ENCODE measurements at regions not wholly inside any gene's neighbourhood (a gene's known extent, or its start where the extent isn't known, plus 50 kb on each side); places are given as distances from the start of the nearest gene placed in this dataset.

GRCh38 chrX:10893366-10893765, 217.8 kb upstream of the HCCS start:
- TF ChIP-seq EZH2 (IDR thresholded peaks at IDR 0.05; ENCODE audit: borderline replicate concordance, low read depth, low read length, severe bottlenecking) (no peak), CTCF (IDR thresholded peaks at IDR 0.05; ENCODE audit: borderline replicate concordance, extremely low read depth, low read length, poor library complexity, severe bottlenecking) (no peak)
- DNase-seq: no peak

GRCh38 chrX:10893976-10894375, 217.2 kb upstream of the HCCS start:
- H3K79me2 ChIP-seq (ENCODE audit: insufficient read depth, low read length): no peaks in the 10 kb centered on the region

More at GRCh38 chrX:10893366-10893765, 217.8 kb upstream of the HCCS start:
- H3K9ac ChIP-seq (ENCODE audit: low read depth, low read length): no peak overlapping the region
- no peaks in the 10 kb centered on the region for H3K4me1 ChIP-seq (ENCODE audit: insufficient read depth, low read length)
- ATAC-seq (ENCODE audit: insufficient read depth, low read depth): no peak
- H3K4me2 ChIP-seq (ENCODE audit: insufficient read depth, low read length): no peak overlapping the region
- H3K27me3 ChIP-seq (ENCODE audit: insufficient read depth, low read length, poor library complexity): no peaks in the 10 kb centered on the region
- H2AFZ ChIP-seq (ENCODE audit: low read depth, low read length): no peak overlapping the region
- no peak overlapping the region for H3K27ac ChIP-seq (ENCODE audit: low read length)
- H3K9me3 ChIP-seq (ENCODE audit: insufficient read depth, low read length, severe bottlenecking): no peaks in the 10 kb centered on the region
- no peaks in the 10 kb centered on the region for H4K20me1 ChIP-seq (ENCODE audit: insufficient read depth, low read length)
- H3K36me3 ChIP-seq (ENCODE audit: insufficient read depth, low read length): no peaks in the 10 kb centered on the region
- H3K4me3 ChIP-seq (ENCODE audit: low read depth in 1 of 2, low read length in 2 of 2): no peak overlapping the region
- H3K79me2 ChIP-seq (ENCODE audit: insufficient read depth, low read length): no peaks in the 10 kb centered on the region

GRCh38 chrX:10897768-10898167, 213.4 kb upstream of the HCCS start:
- Histone ChIP-seq H3K4me2 (ENCODE audit: insufficient read depth, low read length) (no peak overlapping the region), H4K20me1 (ENCODE audit: insufficient read depth, low read length) (no peaks in the 10 kb centered on the region), H2AFZ (ENCODE audit: low read depth, low read length) (no peak overlapping the region), H3K79me2 (ENCODE audit: insufficient read depth, low read length) (no peaks in the 10 kb centered on the region), H3K9ac (ENCODE audit: low read depth, low read length) (no peak overlapping the region), H3K4me1 (ENCODE audit: insufficient read depth, low read length) (no peaks in the 10 kb centered on the region), H3K36me3 (ENCODE audit: insufficient read depth, low read length) (no peaks in the 10 kb centered on the region), H3K27me3 (ENCODE audit: insufficient read depth, low read length, poor library complexity) (no peaks in the 10 kb centered on the region), H3K4me3 (ENCODE audit: low read depth in 1 of 2, low read length in 2 of 2) (no peak overlapping the region), H3K27ac (ENCODE audit: low read length) (no peak overlapping the region), H3K9me3 (ENCODE audit: insufficient read depth, low read length, severe bottlenecking) (no peaks in the 10 kb centered on the region)
- ATAC-seq (ENCODE audit: insufficient read depth, low read depth) (no peak), DNase-seq (no peak)
- TF ChIP-seq CTCF (IDR thresholded peaks at IDR 0.05; ENCODE audit: borderline replicate concordance, extremely low read depth, low read length, poor library complexity, severe bottlenecking): no peak
- TF ChIP-seq EZH2 (IDR thresholded peaks at IDR 0.05; ENCODE audit: borderline replicate concordance, low read depth, low read length, severe bottlenecking): no peak

More at GRCh38 chrX:10893976-10894375, 217.2 kb upstream of the HCCS start:
- Histone ChIP-seq H3K4me1 (ENCODE audit: insufficient read depth, low read length) (no peaks in the 10 kb centered on the region), H3K9ac (ENCODE audit: low read depth, low read length) (no peak overlapping the region), H3K27ac (ENCODE audit: low read length) (no peak overlapping the region), H4K20me1 (ENCODE audit: insufficient read depth, low read length) (no peaks in the 10 kb centered on the region), H3K36me3 (ENCODE audit: insufficient read depth, low read length) (no peaks in the 10 kb centered on the region), H3K4me2 (ENCODE audit: insufficient read depth, low read length) (no peak overlapping the region), H2AFZ (ENCODE audit: low read depth, low read length) (no peak overlapping the region), H3K27me3 (ENCODE audit: insufficient read depth, low read length, poor library complexity) (no peaks in the 10 kb centered on the region), H3K4me3 (ENCODE audit: low read depth in 1 of 2, low read length in 2 of 2) (no peak overlapping the region), H3K9me3 (ENCODE audit: insufficient read depth, low read length, severe bottlenecking) (no peaks in the 10 kb centered on the region)
- DNase-seq: no peak
- no peak for TF ChIP-seq EZH2 (IDR thresholded peaks at IDR 0.05; ENCODE audit: borderline replicate concordance, low read depth, low read length, severe bottlenecking)
- TF ChIP-seq CTCF (IDR thresholded peaks at IDR 0.05; ENCODE audit: borderline replicate concordance, extremely low read depth, low read length, poor library complexity, severe bottlenecking): no peak
- no peak for ATAC-seq (ENCODE audit: insufficient read depth, low read depth)

Data from DND-41 (cell line).